ENCODE measurements at regions not wholly inside any gene's neighbourhood (a gene's known extent, or its start where the extent isn't known, plus 50 kb on each side); places are given as distances from the start of the nearest gene placed in this dataset.
"Not testable (repeated sequence)": the region's sequence is repeated elsewhere in the genome, so short reads cannot be mapped to it uniquely, and the experiment has no call there.

DNA sequence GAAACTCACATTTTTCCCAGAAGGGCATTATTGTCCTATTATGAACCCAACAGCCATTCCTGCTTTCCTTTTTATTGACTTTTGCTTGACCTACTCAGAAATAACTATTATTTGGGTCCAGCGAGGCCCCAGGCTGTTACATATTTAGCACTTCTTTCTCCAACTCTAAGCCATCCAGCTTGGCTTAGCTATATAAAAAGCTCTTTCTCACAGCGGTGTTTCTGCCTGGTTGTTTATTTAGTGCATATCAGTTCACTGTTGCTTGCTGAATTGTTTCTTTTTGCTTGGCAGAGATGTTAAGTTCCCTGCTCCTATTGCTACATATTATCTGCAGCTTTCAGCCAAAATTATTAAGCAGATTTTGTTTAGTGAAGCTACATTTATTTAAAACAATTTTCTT is 1156.8 kb upstream of the SEMA6A start:
- no peak for DNase-seq (ENCODE audit: low read depth)
- in situ Hi-C loops (cut with HindIII; ENCODE audit: low pct_unique_long_range_greater_than_20kb, low sequenced_read_pairs): no loop called here

DNA sequence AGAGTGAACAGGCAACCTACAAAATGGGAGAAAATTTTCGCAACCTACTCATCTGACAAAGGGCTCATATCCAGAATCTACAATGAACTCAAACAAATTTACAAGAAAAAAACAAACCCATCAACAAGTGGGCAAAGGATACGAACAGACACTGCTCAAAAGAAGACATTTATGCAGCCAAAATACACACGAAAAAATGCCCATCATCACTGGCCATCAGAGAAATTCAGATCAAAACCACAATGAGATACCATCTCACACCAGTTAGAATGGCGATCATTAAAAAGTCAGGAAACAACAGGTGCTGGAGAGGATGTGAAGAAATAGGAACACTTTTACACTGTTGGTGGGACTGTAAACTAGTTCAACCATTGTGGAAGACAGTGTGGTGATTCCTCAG is 1146.2 kb upstream of the SEMA6A start:
- DNase-seq (ENCODE audit: low read depth); in situ Hi-C loops (cut with HindIII; ENCODE audit: low pct_unique_long_range_greater_than_20kb, low sequenced_read_pairs): not testable (repeated sequence)

DNA sequence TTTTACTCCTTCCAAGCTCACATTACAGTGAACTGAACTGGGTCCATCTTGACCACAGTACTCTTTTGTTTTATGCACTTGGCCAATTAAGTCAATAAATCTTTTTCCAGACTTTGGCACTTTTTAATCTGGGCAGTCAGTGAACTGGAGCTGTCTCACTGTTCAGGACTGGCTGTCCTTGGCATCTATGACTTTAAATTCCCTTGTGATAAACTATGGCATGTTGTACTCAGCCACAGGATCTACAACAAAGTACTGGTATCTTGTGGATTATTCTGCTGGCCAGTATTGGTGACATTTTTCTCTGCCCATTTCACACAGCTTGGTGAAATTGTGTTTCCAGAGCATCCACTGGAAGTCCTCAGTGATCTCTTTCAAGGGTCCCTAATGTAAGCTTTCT is 1144.8 kb upstream of the SEMA6A start:
- DNase-seq (ENCODE audit: low read depth): no peak
- in situ Hi-C loops (cut with HindIII; ENCODE audit: low pct_unique_long_range_greater_than_20kb, low sequenced_read_pairs): no loop called here

DNA sequence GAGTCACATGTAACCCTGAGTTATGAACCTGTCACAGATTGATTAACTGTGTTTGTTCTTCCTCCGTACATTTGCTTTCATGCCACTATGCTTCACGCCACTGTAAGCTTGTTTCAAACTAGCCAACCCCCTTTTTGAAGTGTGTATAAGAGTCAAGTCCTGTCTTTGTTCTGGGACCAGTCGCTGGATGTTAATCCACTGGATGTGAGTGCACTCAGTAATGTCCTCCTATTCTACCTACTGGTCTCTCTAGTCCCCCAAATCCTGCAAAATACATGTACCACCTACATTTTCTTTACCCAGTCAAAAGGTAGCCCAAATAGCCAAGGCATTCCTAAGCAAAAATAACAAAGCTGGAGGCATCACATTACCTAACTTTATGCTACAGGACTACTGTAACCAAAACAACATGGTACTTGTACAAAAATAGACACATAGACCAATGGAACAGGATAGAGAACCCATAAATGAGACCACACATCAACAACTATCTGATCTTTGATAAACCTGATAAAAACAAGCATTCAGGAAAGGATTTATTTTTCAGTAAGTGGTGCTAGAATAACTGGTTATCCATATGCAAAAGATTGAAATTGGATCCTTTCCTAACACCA is 1139.1 kb upstream of the SEMA6A start:
- in situ Hi-C loops (cut with HindIII; ENCODE audit: low pct_unique_long_range_greater_than_20kb, low sequenced_read_pairs): no loop called here
- no peak for DNase-seq (ENCODE audit: low read depth)

DNA sequence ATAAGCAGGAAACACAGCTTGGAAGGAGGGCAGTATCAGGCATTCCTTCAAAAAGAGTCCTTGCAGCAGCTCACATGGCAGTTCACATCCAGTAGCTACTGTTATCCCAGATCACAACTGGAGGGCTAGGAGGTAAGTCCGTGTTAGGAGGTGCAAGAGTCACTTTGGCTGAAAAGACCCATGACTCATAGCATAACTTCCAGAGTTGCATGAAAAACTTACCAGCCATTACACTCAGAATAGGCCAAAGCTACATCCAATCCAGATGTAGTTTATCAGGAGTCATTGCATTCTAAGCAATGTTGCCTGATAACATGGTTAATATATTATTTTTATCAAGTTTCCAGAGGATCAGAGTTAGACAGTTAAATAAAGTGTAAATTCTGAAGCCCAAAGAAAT is 1126.4 kb upstream of the SEMA6A start:
- DNase-seq (ENCODE audit: low read depth): no peak
- in situ Hi-C loops (cut with HindIII; ENCODE audit: low pct_unique_long_range_greater_than_20kb, low sequenced_read_pairs): no loop called here

DNA sequence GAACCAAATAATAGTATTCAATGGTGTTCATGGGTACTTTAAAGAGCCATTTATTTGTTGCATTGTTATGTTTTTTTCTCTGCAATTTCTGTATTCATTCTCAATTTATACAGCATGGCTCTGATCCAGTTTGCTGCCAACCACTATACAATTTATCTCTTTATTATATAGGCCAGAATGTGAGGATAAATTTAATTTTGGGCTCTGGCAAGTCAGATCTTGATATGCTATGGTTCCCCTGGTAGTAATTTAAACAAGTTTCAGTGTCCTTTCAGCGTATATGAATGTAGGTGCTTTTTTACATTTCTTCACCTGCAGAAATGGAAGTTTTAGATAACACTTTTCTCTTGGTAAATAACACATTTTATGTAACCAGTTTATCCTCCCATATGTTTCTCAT is 1118.0 kb upstream of the SEMA6A start:
- DNase-seq (ENCODE audit: low read depth): no peak
- in situ Hi-C loops (cut with HindIII; ENCODE audit: low pct_unique_long_range_greater_than_20kb, low sequenced_read_pairs): no loop called here

DNA sequence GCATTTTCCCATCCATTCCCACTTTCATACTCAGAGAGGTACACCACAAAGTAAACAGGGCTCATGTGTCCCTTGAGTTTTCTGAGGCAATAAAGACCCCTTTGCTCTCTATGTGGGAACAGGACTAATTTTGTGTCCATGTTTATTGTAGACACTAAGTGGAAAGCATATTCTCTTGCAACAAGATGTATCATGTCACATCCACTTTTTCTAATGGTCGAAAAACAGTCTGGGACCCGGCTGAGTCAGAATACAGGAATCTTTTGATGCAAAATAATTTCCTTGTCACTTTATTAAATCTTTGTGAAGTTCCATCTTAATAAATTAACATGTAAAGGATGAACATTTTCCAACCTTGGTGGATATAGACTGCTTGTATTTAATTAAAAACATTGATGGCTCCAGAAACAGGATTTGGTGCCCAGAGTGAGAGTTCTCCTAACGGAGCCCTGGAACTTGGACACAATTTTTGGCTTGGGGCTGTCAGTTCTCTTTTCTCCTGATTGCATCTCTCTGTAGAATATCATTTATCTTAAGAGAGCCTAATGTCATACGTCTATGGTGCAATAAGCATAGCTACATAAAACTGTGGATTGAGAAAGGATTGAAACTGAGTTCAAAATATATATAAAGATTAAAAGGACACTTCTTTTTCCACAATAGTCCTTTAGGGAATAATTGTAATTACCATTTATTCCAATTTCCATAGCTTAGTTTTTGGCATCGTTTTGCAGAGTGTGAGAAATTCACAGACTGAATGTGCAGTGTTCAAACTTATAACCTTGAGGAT is 1116.7 kb upstream of the SEMA6A start:
- no peak for DNase-seq (ENCODE audit: low read depth)
- in situ Hi-C loops (cut with HindIII; ENCODE audit: low pct_unique_long_range_greater_than_20kb, low sequenced_read_pairs): no loop called here

DNA sequence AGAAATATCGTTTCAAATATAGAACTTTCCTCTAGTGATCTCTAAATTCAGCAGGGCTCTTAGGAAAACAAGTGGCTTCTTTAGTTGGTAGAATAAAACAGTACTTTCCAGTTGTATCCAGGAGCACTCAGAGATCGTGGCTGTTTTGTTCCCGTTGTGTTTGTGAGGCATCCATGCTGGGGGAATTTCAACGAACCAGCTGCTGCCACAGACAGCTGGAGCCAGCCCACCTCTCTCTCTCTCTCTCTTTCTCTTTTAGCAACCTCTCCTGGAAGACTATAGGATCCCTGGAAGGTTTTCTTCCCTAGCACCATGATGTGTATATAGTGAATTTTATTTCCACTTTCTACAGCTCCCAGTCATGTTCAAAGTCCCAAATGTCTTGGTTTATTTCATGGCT is 1116.0 kb upstream of the SEMA6A start:
- no peak for DNase-seq (ENCODE audit: low read depth)
- in situ Hi-C loops (cut with HindIII; ENCODE audit: low pct_unique_long_range_greater_than_20kb, low sequenced_read_pairs): no loop called here

DNA sequence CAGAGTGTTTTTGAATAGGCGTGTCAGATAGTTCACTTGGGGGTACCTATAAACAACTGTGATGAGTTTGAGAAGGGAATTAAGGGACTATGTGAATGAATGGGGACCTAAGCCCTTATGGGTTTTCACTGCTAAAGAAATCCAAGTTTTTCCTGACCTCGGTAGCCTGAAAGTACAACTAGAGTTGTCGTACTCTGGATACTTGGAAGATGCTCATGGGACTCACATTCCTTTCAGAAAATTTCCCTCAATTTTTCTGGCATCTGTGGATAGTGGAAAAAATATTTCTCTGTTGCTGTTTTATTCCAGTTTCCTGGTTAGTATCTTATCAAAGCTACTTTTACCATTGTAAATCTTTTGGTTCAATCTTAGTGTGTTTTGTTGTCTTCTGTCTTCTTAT is 1112.3 kb upstream of the SEMA6A start:
- in situ Hi-C loops (cut with HindIII; ENCODE audit: low pct_unique_long_range_greater_than_20kb, low sequenced_read_pairs): no loop called here
- DNase-seq (ENCODE audit: low read depth): no peak

DNA sequence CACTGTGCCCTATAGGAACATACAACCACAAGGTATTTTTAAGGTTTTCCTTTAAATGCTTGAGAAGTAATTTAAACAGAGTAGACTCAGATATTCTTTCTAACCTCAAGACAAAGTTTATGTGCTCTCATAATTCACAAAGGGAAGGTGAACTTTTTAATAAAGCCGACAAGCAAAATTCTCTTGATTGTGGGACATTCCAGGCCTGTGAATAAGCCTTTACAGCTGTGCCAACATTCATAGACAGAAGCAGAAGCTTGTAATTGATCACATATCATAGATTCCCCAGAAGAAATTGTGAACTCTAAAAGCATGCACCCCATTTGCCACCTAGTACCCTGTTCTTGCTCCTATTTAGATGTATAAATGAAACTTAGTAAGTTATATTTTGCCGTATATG is 1107.8 kb upstream of the SEMA6A start:
- no peak for DNase-seq (ENCODE audit: low read depth)
- in situ Hi-C loops (cut with HindIII; ENCODE audit: low pct_unique_long_range_greater_than_20kb, low sequenced_read_pairs): no loop called here

DNA sequence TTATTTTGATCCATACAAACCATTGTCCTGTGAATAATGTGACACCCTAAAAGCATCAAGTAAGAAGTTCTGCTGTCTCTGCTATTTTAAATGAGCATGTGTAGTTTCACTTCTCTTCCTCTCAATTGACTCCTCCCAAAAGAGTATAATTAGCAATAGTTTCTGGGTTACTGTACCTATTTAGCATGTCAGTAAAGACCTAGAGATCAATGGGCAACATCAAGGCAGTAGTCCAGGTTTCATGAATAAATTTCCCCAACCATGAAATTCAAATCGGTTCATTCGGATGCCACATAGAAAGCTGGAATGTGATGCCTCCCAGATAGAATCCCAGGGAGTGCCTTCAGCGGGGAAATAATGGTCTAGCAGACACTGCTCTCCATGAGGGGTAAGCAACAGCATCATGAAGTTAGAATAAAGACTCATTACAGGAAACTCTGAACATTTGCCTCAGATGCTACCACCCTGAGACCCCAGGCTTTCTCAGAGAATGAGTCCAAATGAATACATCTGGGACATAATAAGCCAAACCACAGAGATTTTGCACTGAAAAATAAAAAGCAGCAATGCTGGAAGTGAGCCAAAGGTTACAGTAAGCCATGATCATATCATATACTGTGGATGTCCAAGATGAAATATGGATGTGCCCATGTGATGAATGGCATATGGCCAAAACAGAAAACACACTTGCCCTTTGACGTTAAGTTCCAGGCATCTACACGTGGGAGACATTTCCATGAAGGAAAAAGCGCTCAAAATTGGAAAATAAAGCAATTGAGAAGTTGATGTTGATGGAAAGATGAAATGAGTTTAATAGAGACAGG is 1107.0 kb upstream of the SEMA6A start:
- in situ Hi-C loops (cut with HindIII; ENCODE audit: low pct_unique_long_range_greater_than_20kb, low sequenced_read_pairs): no loop called here

DNA sequence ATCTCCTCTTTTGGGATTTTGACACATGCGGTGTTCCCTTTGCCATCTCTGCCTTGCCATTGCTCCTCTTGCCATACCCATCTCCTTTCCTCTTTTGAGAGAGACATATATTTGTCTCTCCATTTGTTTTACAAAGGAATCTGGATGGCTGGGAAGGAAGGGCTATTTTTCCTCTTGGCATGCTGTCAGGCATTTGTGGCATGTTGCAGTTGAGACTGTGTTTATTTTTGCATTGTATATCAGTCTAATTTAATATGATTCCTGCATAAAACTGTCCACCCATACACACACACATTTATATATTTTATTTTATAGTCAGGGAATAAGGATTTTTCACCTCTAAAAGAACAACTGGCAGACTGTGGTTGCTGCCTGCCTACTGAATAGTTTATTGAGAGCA is 1105.8 kb upstream of the SEMA6A start:
- DNase-seq (ENCODE audit: low read depth): no peak

More for the DNA sequence above, 1107.0 kb upstream of the SEMA6A start:
- DNase-seq (ENCODE audit: low read depth): no peak

DNA sequence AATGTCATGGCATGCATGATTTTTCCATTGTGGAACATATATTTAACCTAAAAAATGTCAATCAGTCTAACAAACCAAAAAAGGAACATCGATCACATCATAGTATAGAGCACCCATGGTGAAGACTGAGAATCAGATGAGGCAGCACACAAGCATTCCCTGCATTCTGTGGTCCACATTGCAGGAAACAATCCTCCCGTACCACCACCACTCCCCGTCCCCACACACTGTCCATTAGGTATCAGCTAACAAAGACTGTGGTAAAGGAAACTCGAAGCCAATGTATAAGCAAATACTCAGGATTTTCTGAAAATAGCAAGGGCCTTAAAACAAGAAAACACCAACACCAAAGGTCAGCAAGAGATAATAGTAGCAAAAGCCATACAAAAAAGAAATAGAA is 1104.4 kb upstream of the SEMA6A start:
- DNase-seq (ENCODE audit: low read depth): no peak
- in situ Hi-C loops (cut with HindIII; ENCODE audit: low pct_unique_long_range_greater_than_20kb, low sequenced_read_pairs): no loop called here

More for the DNA sequence above, 1105.8 kb upstream of the SEMA6A start:
- in situ Hi-C loops (cut with HindIII; ENCODE audit: low pct_unique_long_range_greater_than_20kb, low sequenced_read_pairs): no loop called here

DNA sequence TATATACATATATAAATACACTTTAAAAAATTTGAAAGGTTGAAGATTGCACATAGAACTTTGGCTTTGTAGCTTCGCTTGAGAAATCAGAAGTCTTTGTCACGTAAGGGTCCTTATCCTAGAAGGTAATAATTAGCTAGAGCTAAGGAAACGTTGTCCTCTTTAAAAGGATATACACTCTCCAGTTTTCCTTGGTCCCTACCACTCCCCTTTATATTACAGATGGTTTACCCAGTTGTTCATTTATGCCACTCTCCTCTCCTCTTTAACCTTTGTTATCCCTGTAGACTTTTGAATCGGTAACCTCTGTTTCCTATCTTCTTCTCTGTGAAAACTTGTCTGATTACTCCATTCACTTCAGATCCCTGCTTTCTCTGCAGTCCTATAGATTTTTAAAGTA is 1101.0 kb upstream of the SEMA6A start:
- in situ Hi-C loops (cut with HindIII; ENCODE audit: low pct_unique_long_range_greater_than_20kb, low sequenced_read_pairs): no loop called here
- no peak for DNase-seq (ENCODE audit: low read depth)

DNA sequence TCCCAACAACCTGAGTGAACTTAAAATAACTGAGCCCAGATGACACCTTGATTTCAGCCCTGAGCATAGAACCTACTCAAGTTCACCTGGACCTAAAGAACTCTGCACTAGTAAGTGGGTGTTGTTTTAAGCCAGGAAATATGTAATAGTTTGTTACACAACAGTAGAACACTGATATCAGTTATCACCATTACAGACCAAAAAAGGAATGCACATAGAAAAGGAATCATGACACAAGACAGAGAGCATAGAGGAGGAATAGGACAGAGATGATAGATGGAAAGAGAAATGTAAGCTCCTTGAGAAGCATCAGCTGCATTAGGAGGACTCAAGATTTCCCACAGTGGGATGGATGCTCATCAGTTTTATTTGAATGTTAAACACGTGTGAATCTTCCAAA is 1096.9 kb upstream of the SEMA6A start:
- in situ Hi-C loops (cut with HindIII; ENCODE audit: low pct_unique_long_range_greater_than_20kb, low sequenced_read_pairs): no loop called here
- DNase-seq (ENCODE audit: low read depth): no peak

DNA sequence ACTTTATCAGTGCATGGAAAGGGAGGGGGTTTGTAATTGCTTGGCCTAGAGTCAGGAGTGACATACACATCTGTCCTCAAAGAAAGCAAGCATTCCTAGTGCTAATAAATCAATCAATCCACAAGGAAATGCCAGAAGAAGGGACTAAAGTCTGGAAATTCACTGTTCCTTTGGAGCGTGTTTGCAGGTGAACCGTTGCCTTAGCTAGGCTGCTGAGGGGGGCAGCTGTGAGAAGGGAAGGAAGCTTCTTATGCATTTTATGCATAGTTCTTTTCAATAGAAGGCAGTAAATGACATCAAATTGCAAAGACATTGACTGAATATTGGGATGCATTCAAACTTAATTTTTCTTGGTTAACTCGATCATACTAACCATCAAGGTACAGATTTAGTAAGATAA is 1092.5 kb upstream of the SEMA6A start:
- no peak for DNase-seq (ENCODE audit: low read depth)
- in situ Hi-C loops (cut with HindIII; ENCODE audit: low pct_unique_long_range_greater_than_20kb, low sequenced_read_pairs): no loop called here

DNA sequence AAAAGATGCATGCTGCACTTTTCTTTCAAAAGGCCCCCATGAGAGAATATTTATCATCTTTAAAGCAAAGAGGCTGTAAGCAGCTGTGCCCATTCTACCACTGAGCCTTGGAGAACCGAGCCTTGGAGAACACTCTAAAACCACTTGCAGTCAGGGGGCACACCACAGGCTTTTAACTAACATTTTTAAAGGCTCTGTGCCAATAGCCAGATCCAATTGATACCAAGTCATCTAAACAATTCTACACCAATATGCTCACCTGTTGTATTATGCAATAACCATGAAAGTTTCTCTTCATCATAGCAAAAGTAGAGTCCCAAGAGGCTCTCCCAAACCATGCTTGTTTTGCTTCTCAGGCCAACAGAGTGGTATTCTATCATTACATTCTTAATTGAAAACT is 1090.5 kb upstream of the SEMA6A start:
- in situ Hi-C loops (cut with HindIII; ENCODE audit: low pct_unique_long_range_greater_than_20kb, low sequenced_read_pairs): no loop called here
- no peak for DNase-seq (ENCODE audit: low read depth)

DNA sequence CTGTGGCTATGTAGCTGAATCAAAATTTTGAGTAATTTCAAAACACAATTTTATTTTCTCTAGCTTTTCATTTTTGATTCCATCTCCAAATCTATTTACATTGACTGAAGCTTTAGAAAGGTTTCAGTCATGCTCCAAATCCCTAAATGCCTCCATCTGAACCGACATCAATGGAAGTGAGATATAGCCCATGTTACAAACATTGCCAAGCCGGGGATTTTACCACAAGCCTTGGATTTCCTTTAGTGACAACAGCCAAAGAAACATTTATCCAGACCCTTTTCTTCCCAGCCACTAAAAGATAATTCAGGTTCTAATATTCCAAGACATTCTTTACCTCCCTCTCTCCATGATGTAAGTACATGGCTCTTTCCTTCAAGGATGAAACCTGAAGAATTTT is 1087.7 kb upstream of the SEMA6A start:
- no peak for DNase-seq (ENCODE audit: low read depth)
- in situ Hi-C loops (cut with HindIII; ENCODE audit: low pct_unique_long_range_greater_than_20kb, low sequenced_read_pairs): no loop called here

DNA sequence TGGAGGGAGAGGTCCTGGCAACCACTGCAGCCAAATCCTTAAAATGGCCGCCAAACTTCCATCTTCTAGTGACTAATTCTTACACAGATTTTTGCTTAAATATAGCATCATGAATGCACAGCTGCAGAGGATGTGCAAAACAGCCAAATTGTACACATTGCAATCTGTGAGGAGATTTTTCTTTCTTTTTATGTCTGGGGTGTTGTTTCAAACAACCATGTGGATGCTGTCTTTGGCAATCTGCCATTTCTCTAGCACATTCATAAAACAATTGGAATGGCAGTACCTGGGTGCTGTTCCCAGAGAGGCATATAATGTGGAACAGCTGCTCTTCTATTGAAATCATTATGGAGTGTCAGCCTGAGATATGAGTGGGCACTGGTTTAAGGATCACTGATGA is 1082.9 kb upstream of the SEMA6A start:
- no peak for DNase-seq (ENCODE audit: low read depth)
- in situ Hi-C loops (cut with HindIII; ENCODE audit: low pct_unique_long_range_greater_than_20kb, low sequenced_read_pairs): no loop called here

All from Caki2 (cell line).